ENCODE measurements at regions not wholly inside any gene's neighbourhood (a gene's known extent, or its start where the extent isn't known, plus 50 kb on each side); places are given as distances from the start of the nearest gene placed in this dataset.

DNA sequence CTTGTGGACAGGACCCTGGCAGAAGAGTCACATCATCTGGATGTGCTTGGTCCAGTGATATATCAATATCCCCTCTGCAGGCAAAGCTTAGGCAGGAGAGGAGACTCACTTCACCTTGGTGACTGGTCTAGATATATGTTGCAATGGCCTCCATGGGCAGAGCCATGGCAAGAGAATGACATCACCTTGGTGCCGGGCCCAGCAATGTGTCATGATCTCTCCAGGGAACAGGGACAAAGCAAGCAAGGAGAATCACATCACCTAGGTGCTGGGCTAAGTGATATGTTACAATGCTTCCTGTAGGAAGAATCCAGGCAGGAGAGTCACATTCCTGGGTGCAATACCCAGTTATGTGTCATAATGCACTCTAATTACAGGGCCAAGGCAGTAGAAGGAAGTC lies 2106.2 kb downstream of the TP53TG3F start:
- Histone ChIP-seq H3K23ac (ENCODE audit: insufficient read length, low read depth, low read length) (no peak overlapping the region), H3T11ph (ENCODE audit: low read length) (no peak overlapping the region), H3K79me1 (ENCODE audit: insufficient read depth, low read depth, low read length, poor library complexity, severe bottlenecking) (no peaks in the 10 kb centered on the region), H3K9me3 (ENCODE audit: control insufficient read depth, low read depth, low read length) (peaks cover 97% of the 10 kb centered on the region), H2AK5ac (ENCODE audit: insufficient read length, low read length) (no peak overlapping the region), H3K27ac (ENCODE audit: insufficient read length, low read depth, low read length) (no peak overlapping the region), H3K9ac (ENCODE audit: extremely low read depth, insufficient read length, low read length) (no peak overlapping the region), H3K79me2 (ENCODE audit: insufficient read depth, low read length) (no peaks in the 10 kb centered on the region), H2BK20ac (ENCODE audit: low read depth, low read length, poor library complexity, severe bottlenecking) (no peak overlapping the region), H3K4ac (ENCODE audit: low read depth, low read length) (no peak overlapping the region), H2AFZ (ENCODE audit: low read length) (no peak overlapping the region), H3K27me3 (ENCODE audit: insufficient read depth, low read length) (no peaks in the 10 kb centered on the region), H3K18ac (ENCODE audit: insufficient read length, low read depth, low read length) (no peak overlapping the region), H2BK5ac (ENCODE audit: insufficient read length, low read length) (no peak overlapping the region), H2BK12ac (ENCODE audit: insufficient read length, low read depth, low read length) (no peak overlapping the region), H2BK15ac (ENCODE audit: low read depth, low read length) (no peak overlapping the region), H4K5ac (ENCODE audit: insufficient read length, low read depth, low read length) (no peak overlapping the region), H3K23me2 (ENCODE audit: insufficient read length, low read depth, low read length, poor library complexity, severe bottlenecking) (no peaks in the 10 kb centered on the region), H3K4me2 (ENCODE audit: insufficient read depth, insufficient read length, low read length) (no peak overlapping the region), H4K91ac (ENCODE audit: insufficient read length, low read depth, low read length) (no peak overlapping the region), H3K4me1 (ENCODE audit: insufficient read depth, low read length) (no peaks in the 10 kb centered on the region), H4K8ac (replicated peaks; ENCODE audit: insufficient read length, low read depth, low read length) (no peak overlapping the region), H3K14ac (ENCODE audit: insufficient read depth, low read length) (no peak overlapping the region), H2BK120ac (ENCODE audit: low read depth, low read length, poor library complexity, severe bottlenecking) (no peak overlapping the region), H3K56ac (ENCODE audit: insufficient read length, low read depth, low read length) (no peak overlapping the region), H4K20me1 (ENCODE audit: control insufficient read depth, insufficient read depth, insufficient read length) (no peaks in the 10 kb centered on the region)
- H3K36me3 Mint-ChIP-seq (ENCODE audit: insufficient read depth in 1 of 3, low read depth in 3 of 3), result peaks cover 0 to 30% (median 9%) of the 10 kb centered on the region in 3 experiments; a peak in 4 of 7 replicates
- DNase-seq, result no peak
- H3K27ac Mint-ChIP-seq, result no peak overlapping the region
- TF ChIP-seq, protein P1, sequence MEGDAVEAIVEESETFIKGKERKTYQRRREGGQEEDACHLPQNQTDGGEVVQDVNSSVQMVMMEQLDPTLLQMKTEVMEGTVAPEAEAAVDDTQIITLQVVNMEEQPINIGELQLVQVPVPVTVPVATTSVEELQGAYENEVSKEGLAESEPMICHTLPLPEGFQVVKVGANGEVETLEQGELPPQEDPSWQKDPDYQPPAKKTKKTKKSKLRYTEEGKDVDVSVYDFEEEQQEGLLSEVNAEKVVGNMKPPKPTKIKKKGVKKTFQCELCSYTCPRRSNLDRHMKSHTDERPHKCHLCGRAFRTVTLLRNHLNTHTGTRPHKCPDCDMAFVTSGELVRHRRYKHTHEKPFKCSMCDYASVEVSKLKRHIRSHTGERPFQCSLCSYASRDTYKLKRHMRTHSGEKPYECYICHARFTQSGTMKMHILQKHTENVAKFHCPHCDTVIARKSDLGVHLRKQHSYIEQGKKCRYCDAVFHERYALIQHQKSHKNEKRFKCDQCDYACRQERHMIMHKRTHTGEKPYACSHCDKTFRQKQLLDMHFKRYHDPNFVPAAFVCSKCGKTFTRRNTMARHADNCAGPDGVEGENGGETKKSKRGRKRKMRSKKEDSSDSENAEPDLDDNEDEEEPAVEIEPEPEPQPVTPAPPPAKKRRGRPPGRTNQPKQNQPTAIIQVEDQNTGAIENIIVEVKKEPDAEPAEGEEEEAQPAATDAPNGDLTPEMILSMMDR (conservative IDR thresholded peaks at IDR 0.05), result no peak
- H3K4me3 Mint-ChIP-seq, result no peak overlapping the region
- H3K27me3 Mint-ChIP-seq (ENCODE audit: low read depth), result peaks cover 4% of the 10 kb centered on the region; the same call in 1 of the 2 replicates
- no CpG with 5 or more reads among the region's 1 CpG for WGBS (ENCODE audit: extremely low coverage, insufficient read length, low lambda C conversion rate)
- no peaks in the 10 kb centered on the region for H3K4me1 Mint-ChIP-seq
- peaks cover 97% of the 10 kb centered on the region in 2 experiments for H3K9me3 Mint-ChIP-seq

All from H9 (cell line).